Loucy (cell line): ENCODE measurements at regions not wholly inside any gene's neighbourhood (a gene's known extent, or its start where the extent isn't known, plus 50 kb on each side); places are given as distances from the start of the nearest gene placed in this dataset.

ENCODE experiments used
- H2AFZ ChIP-seq: fragments of 200-600 bp; sonication (generic); 2 replicates; pipeline ENCODE4 v1.6.0; 2016; ENCODE audit warnings: antibody characterized with exemption, mild to moderate bottlenecking, low read length, moderate library complexity
- H3F3A ChIP-seq: fragments of 200-600 bp; 2 replicates; pipeline ENCODE4 v1.6.0; 2016; ENCODE audit warnings: antibody characterized with exemption, low read depth, mild to moderate bottlenecking
- H3K27me3 ChIP-seq: fragments of 200-600 bp; sonication (generic); 2 replicates; pipeline ENCODE4 v1.6.1; 2014; ENCODE audit warnings: low read length, mild to moderate bottlenecking; ENCODE audit not compliant: insufficient read depth, poor library complexity, severe bottlenecking
- H3K36me3 ChIP-seq: fragments of 200-600 bp; sonication (generic); 2 replicates; pipeline ENCODE4 v1.6.1; 2016; ENCODE audit warnings: low read length; ENCODE audit not compliant: insufficient read depth
- H3K4me1 ChIP-seq: fragments of 200-600 bp; sonication (generic); 2 replicates; pipeline ENCODE4 v1.5.1; 2014; ENCODE audit warnings: low read length, mild to moderate bottlenecking; ENCODE audit not compliant: insufficient read depth, poor library complexity, severe bottlenecking
- H3K4me2 ChIP-seq: fragments of 200-600 bp; sonication (generic); 2 replicates; pipeline ENCODE4 v1.6.0; 2014; ENCODE audit warnings: antibody characterized with exemption, low read length, low read depth, mild to moderate bottlenecking; ENCODE audit not compliant: poor library complexity, severe bottlenecking
- H3K4me3 ChIP-seq: fragments of 200-600 bp; sonication (generic); 2 replicates; pipeline ENCODE4 v1.5.1; 2014; ENCODE audit warnings: low read length, mild to moderate bottlenecking, mixed read lengths; ENCODE audit not compliant: poor library complexity, severe bottlenecking
- H3K79me2 ChIP-seq: fragments of 200-600 bp; sonication (generic); 2 replicates; pipeline ENCODE4 v1.6.1; 2014; ENCODE audit warnings: low read length; ENCODE audit not compliant: insufficient read depth
- H3K9ac ChIP-seq: fragments of 200-600 bp; sonication (generic); 2 replicates; pipeline ENCODE4 v1.6.0; 2014; ENCODE audit warnings: mild to moderate bottlenecking, low read depth, low read length, moderate library complexity; ENCODE audit not compliant: poor library complexity, severe bottlenecking
- H3K9me2 ChIP-seq: fragments of 200-600 bp; sonication (generic); replicated peaks from 2 replicates; pipeline ENCODE4 v1.6.1; 2016; ENCODE audit warnings: low read depth, low read length, mixed read lengths
- H3K9me3 ChIP-seq: fragments of 200-600 bp; sonication (generic); 2 replicates; pipeline ENCODE4 v1.6.1; 2014; ENCODE audit warnings: mild to moderate bottlenecking, antibody characterized with exemption, low read length, low read depth; ENCODE audit not compliant: insufficient read depth
- H4K20me1 ChIP-seq: fragments of 200-600 bp; sonication (generic); 2 replicates; pipeline ENCODE4 v1.6.0; 2014; ENCODE audit warnings: antibody characterized with exemption, low read length, mild to moderate bottlenecking; ENCODE audit not compliant: insufficient read depth, poor library complexity, severe bottlenecking
- CTCF ChIP-seq: fragments of 200-600 bp; sonication (generic); conservative IDR thresholded peaks from 2 replicates; pipeline ENCODE4 v1.5.1; 2014; ENCODE audit warnings: mild to moderate bottlenecking, antibody characterized with exemption, low read length
- EZH2phosphoT487 ChIP-seq: fragments of 200-600 bp; IDR thresholded peaks from 2 replicates; pipeline ENCODE4 v1.6.1; 2018; ENCODE audit warnings: antibody characterized with exemption, mild to moderate bottlenecking, moderate library complexity, borderline replicate concordance

GRCh38 chr6:102356170-102356569 lies 962.7 kb downstream of the GRIK2 start:
- no peak overlapping the region for H3K9ac ChIP-seq
- no peaks in the 10 kb centered on the region for H3K36me3 ChIP-seq
- no peak overlapping the region for H3K4me3 ChIP-seq
- no peaks in the 10 kb centered on the region for H3F3A ChIP-seq
- H3K27me3 ChIP-seq: no peaks in the 10 kb centered on the region
- no peaks in the 10 kb centered on the region for H3K79me2 ChIP-seq
- H3K9me3 ChIP-seq: no peaks in the 10 kb centered on the region
- no peaks in the 10 kb centered on the region for H4K20me1 ChIP-seq
- H3K4me1 ChIP-seq: no peaks in the 10 kb centered on the region
- H3K4me2 ChIP-seq: no peak overlapping the region
- no peaks in the 10 kb centered on the region for H3K9me2 ChIP-seq
- no peak for TF ChIP-seq EZH2phosphoT487
- no peak overlapping the region for H2AFZ ChIP-seq

GRCh38 chr6:102355578-102355977 lies 962.1 kb downstream of the GRIK2 start:
- Histone ChIP-seq H3F3A (no peaks in the 10 kb centered on the region), H3K9me3 (no peaks in the 10 kb centered on the region), H3K4me2 (no peak overlapping the region), H4K20me1 (no peaks in the 10 kb centered on the region), H3K36me3 (no peaks in the 10 kb centered on the region), H3K79me2 (no peaks in the 10 kb centered on the region), H3K27me3 (no peaks in the 10 kb centered on the region), H2AFZ (no peak overlapping the region), H3K4me1 (no peaks in the 10 kb centered on the region), H3K4me3 (no peak overlapping the region), H3K9me2 (no peaks in the 10 kb centered on the region), H3K9ac (no peak overlapping the region)
- no peak for TF ChIP-seq EZH2phosphoT487
- no peak for TF ChIP-seq CTCF

- no peaks in the 10 kb centered on the region for H3K79me2 ChIP-seq
- TF ChIP-seq CTCF (no peak), EZH2phosphoT487 (no peak)
- H3K9ac ChIP-seq: no peak overlapping the region
- no peaks in the 10 kb centered on the region for H4K20me1 ChIP-seq
- no peak overlapping the region for H2AFZ ChIP-seq
- no peaks in the 10 kb centered on the region for H3K9me2 ChIP-seq
- H3K9me3 ChIP-seq: no peaks in the 10 kb centered on the region; the same call in 1 of the 2 replicates
- no peaks in the 10 kb centered on the region for H3K36me3 ChIP-seq
- no peaks in the 10 kb centered on the region for H3K4me1 ChIP-seq
- no peak overlapping the region for H3K4me3 ChIP-seq
- H3K4me2 ChIP-seq: no peak overlapping the region
- H3K27me3 ChIP-seq: no peaks in the 10 kb centered on the region
- H3F3A ChIP-seq: no peaks in the 10 kb centered on the region
These were observed 959.0 kb downstream of the GRIK2 start for GRCh38 chr6:102352552-102352951.

- Histone ChIP-seq H3K9me2 (no peaks in the 10 kb centered on the region), H3K9ac (no peak overlapping the region), H3K27me3 (no peaks in the 10 kb centered on the region), H2AFZ (no peak overlapping the region), H3K36me3 (no peaks in the 10 kb centered on the region), H3K4me2 (no peak overlapping the region), H3K9me3 (no peaks in the 10 kb centered on the region; the same call in 1 of the 2 replicates), H4K20me1 (no peaks in the 10 kb centered on the region), H3F3A (no peaks in the 10 kb centered on the region), H3K4me3 (no peak overlapping the region), H3K79me2 (no peaks in the 10 kb centered on the region), H3K4me1 (no peaks in the 10 kb centered on the region)
- TF ChIP-seq EZH2phosphoT487 (no peak), CTCF (no peak)
These were observed 951.3 kb downstream of the GRIK2 start for GRCh38 chr6:102344769-102345168.
